H7 (cell line): ENCODE measurements at regions not wholly inside any gene's neighbourhood (a gene's known extent, or its start where the extent isn't known, plus 50 kb on each side); places are given as distances from the start of the nearest gene placed in this dataset.

Experiments
- DNase-seq: peaks from one replicate; pipeline ENCODE4 v3.0.0; 2012
- H3K27me3 ChIP-seq: 2 replicates; pipeline ENCODE4 v1.6.0; 2011; ENCODE audit warnings: mild to moderate bottlenecking, low read length; ENCODE audit not compliant: control insufficient read depth, insufficient read depth
- H3K36me3 ChIP-seq: replicated peaks from 2 replicates; pipeline ENCODE4 v1.5.1; 2011; ENCODE audit warnings: low read length; ENCODE audit not compliant: control insufficient read depth, insufficient read depth
- H3K4me3 ChIP-seq: 2 replicates; pipeline ENCODE4 v1.5.1; 2011; ENCODE audit warnings: low read depth, mild to moderate bottlenecking, control low read depth, low read length, moderate library complexity; ENCODE audit not compliant: insufficient read depth

DNA sequence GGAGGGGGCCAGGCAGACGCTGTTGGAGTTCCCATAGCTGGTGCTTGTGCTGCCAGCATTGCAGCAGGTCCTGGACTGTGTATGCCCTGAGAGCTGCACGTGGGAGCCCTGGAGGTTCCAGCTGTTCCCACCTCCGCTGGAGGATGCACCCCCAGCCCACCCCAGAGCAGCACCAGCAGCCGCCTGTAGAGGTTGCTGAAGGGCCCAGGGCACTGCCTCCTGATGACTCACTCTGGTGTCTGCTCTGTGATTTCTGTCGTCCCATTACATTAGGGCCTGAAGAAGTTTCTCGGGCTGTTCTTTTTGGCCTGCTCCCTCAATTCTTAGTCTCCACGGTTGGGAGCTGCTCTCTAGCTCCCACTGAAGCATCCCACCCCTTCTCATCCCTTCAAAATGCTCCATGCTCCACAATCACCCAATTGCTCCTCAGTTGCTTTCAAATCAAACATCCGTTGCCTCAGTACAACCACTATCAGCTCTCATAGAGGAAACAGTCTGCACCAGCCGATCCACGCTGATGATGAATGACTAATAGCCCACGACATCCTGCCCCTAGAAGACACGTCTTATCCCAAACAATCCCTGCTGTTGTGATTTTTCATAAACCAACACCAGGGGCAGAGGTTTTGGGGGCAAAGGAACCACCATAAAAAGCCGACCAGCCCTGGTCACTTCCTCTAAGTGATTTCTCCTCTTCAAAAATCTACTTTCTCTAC lies 65.2 kb upstream of the RNF152 start:
- peak; percentile 21 for DNase-seq
- Histone ChIP-seq H3K4me3 (no peak overlapping the region), H3K36me3 (no peaks in the 10 kb centered on the region), H3K27me3 (no peaks in the 10 kb centered on the region)

DNA sequence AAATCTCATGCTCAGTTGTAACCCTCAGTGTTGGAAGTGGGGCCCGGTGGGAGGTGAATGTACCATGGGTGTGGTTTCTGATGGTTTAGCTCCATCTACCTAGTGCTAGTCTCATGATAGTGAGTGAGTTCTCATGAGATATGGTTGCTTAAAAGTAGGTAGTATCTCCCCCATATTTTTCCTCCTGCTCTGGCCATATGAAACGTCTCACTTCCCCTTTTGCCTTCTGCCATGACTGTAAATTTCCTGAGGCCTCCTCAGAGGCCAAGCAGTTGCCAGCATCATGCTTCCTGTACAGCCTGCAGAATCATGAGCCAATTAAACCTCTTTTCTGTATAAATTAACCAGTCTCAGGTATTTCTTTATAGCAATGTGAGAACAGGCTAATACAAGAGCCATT lies 62.8 kb upstream of the RNF152 start:
- no peaks in the 10 kb centered on the region for H3K27me3 ChIP-seq
- DNase-seq: no peak
- no peak overlapping the region for H3K4me3 ChIP-seq
- H3K36me3 ChIP-seq: no peaks in the 10 kb centered on the region

GRCh38 chr18:61954096-61954746 lies 61.4 kb upstream of the RNF152 start:
- Histone ChIP-seq H3K36me3 (no peaks in the 10 kb centered on the region), H3K27me3 (no peaks in the 10 kb centered on the region)
- no peak for DNase-seq

DNA sequence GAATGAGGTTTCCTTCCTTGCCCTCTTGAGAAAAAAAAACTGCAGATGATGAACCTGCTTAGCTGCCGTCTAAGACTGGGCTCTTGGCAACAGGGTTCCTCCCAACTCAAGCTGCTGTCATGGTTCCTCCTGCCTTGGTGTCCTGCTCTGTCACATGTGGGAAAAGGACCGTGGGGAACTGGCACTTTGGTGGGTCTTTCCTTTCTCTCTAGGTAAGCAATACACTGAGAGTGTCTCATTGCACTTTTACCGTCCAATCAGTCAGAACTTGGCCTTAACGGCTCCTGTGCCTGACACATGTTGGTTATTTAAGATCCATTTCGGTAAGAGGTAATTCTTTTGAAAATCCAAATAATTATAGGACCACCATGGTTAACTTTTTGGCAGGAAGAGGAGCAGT lies 60.8 kb upstream of the RNF152 start:
- H3K4me3 ChIP-seq: no peak overlapping the region
- no peaks in the 10 kb centered on the region for H3K27me3 ChIP-seq
- DNase-seq: no peak
- no peaks in the 10 kb centered on the region for H3K36me3 ChIP-seq

More at GRCh38 chr18:61954096-61954746, 61.4 kb upstream of the RNF152 start:
- H3K4me3 ChIP-seq: no peak overlapping the region

DNA sequence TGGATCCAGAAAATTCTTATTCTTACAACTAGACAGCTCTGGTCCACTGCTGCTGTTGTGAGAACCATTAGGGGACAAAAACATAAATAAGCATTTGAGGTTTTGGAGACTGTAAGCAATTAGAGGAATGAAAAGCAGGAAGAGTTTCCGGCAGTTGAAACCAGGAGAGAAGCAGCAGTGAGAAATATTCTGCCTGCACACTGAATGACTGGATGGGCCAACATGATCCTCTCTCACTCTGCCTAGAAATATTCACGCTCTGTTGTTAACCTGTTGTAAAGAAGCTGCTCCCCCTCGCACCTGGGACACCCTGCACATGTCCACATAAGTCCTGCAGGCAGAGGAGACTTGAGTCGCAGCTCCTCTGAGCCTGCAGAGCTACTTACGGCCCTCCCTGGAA lies 60.4 kb upstream of the RNF152 start:
- Histone ChIP-seq H3K27me3 (no peaks in the 10 kb centered on the region), H3K36me3 (no peaks in the 10 kb centered on the region), H3K4me3 (no peak overlapping the region)
- DNase-seq: no peak

- H3K4me3 ChIP-seq: no peak overlapping the region
- DNase-seq: no peak
- no peaks in the 10 kb centered on the region for H3K27me3 ChIP-seq
- no peaks in the 10 kb centered on the region for H3K36me3 ChIP-seq
Observed at GRCh38 chr18:61951396-61951795, 58.6 kb upstream of the RNF152 start.

- DNase-seq: no peak
- H3K4me3 ChIP-seq: no peak overlapping the region
Observed at GRCh38 chr18:61950371-61950770, 57.6 kb upstream of the RNF152 start.

GRCh38 chr18:61949946-61950345 lies 57.1 kb upstream of the RNF152 start:
- Histone ChIP-seq H3K4me3 (no peak overlapping the region), H3K36me3 (no peaks in the 10 kb centered on the region), H3K27me3 (no peaks in the 10 kb centered on the region)
- no peak for DNase-seq

More at GRCh38 chr18:61950371-61950770, 57.6 kb upstream of the RNF152 start:
- Histone ChIP-seq H3K36me3 (no peaks in the 10 kb centered on the region), H3K27me3 (no peaks in the 10 kb centered on the region)

DNA sequence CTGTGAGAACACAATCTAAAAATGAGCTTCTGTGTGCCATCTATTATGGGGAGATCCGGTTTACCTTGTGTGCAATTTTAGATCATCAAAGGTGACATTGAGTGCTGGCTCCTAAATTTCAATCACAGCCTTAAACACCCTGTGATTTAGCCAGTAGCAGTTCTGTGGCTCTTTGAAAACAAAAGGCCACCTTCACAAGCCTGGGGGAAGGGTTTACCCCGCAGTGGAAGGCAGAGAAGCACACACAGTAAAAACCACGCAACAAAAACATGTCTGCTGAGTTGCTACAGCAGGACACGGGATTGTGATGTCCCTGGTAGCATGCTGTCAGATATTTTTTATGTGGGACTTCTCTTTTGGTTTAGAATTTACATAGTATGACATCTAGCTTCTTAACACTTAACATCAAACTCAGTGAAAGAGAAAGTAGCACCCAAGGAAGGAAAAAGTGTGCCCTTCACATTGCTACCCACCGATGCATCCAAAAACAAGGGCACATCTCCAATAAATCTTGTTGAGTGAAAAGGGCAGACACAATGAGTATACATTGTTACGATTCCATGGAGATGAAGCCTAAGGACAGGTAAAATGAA lies 56.1 kb upstream of the RNF152 start:
- DNase-seq: no peak
- Histone ChIP-seq H3K36me3 (no peaks in the 10 kb centered on the region), H3K27me3 (no peaks in the 10 kb centered on the region), H3K4me3 (no peak overlapping the region)

- no peak for DNase-seq
Observed at GRCh38 chr18:61948281-61948741, 55.5 kb upstream of the RNF152 start.

GRCh38 chr18:61946449-61946848 lies 53.6 kb upstream of the RNF152 start:
- Histone ChIP-seq H3K27me3 (no peaks in the 10 kb centered on the region), H3K4me3 (no peak overlapping the region), H3K36me3 (no peaks in the 10 kb centered on the region)
- no peak for DNase-seq

More at GRCh38 chr18:61948281-61948741, 55.5 kb upstream of the RNF152 start:
- Histone ChIP-seq H3K4me3 (no peak overlapping the region), H3K36me3 (no peaks in the 10 kb centered on the region), H3K27me3 (no peaks in the 10 kb centered on the region)

DNA sequence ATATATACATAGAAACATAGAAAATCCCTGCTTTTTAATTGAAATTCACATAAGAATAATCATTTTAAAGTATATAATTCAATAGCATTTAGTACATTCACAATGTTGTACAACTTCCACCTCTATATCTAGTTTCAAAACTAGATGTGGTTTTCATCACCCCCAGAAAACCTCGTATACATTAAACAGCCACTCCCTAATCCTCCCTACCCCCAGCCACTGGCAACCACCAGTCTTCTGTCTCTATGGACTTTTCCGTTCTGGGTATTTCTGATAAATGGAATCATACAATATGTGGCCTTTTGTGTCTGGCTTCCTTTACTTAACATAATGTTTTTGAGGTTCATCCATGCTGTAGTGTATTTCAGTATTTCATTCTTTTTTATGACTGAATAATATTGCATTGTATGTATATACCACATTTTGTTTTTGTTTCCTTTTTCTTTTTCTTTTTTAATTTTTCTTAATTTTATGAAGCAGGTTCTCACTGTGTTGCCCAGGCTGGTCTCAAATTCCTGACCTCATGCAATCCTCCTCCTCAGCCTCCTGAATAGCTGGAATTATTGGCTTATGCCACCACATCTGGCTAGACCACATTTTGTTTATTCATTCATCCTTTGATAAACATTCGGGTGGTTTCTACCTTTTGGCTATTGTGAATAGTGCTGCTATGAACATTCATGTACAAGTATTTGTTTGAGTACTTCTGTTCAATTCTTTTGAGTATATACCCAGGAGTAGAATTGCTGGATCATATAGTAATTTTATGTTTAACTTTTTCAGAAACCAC lies 50.6 kb upstream of the RNF152 start:
- no peak for DNase-seq

More for the DNA sequence above, 50.6 kb upstream of the RNF152 start:
- Histone ChIP-seq H3K36me3 (no peaks in the 10 kb centered on the region), H3K4me3 (no peak overlapping the region), H3K27me3 (no peaks in the 10 kb centered on the region)
